Colonic mucosa (tissue), 4 donors: ENCODE measurements at regions not wholly inside any gene's neighbourhood (a gene's known extent, or its start where the extent isn't known, plus 50 kb on each side); places are given as distances from the start of the nearest gene placed in this dataset.
A peak's percentile ranks its signal among the peaks of the same experiment; 100 is the strongest.

ENCODE experiments used
- DNase-seq: peaks from one replicate; pipeline ENCODE4 v3.0.0-alpha.2; 2020
- H3K27ac ChIP-seq: fragments of 200-600 bp; one replicate; pipeline ENCODE4 v1.8.0; 2021
- H3K27me3 ChIP-seq: fragments of 200-600 bp; one replicate; pipeline ENCODE4 v1.8.0; 2021
- H3K36me3 ChIP-seq: fragments of 200-600 bp; one replicate; pipeline ENCODE4 v1.8.0; 2021
- H3K4me1 ChIP-seq: fragments of 200-600 bp; one replicate; pipeline ENCODE4 v1.8.0; 2021; ENCODE audit warnings: mild to moderate bottlenecking
- H3K4me3 ChIP-seq: fragments of 200-600 bp; one replicate; pipeline ENCODE4 v1.8.0; 2021
- H3K9ac ChIP-seq, 2 donors: one replicate each; pipeline ENCODE4 v1.7.0; 2013; ENCODE audit warnings: control low read depth in 2 of 2, low read depth in 2 of 2, low read length in 2 of 2
- H3K9me3 ChIP-seq: fragments of 200-600 bp; one replicate; pipeline ENCODE4 v1.8.0; 2021
- intact Hi-C: fragments of 100-400 bp; cut with DNase I; formaldehyde crosslinking; loops from one replicate; pipeline ENCODE4 v1.14.1; 2022
- TF ChIP-seq, protein P1 (sequence below): fragments of 200-600 bp; IDR thresholded peaks from one replicate; pipeline ENCODE4 v1.8.0; 2022; ENCODE audit warnings: antibody characterized with exemption, mild to moderate bottlenecking
- donor health status: healthy.
- donor health status: DM: no; HTN: no; CAD: no.
- donor health status: DM: no; HTN: no; CAD: no.

DNA sequence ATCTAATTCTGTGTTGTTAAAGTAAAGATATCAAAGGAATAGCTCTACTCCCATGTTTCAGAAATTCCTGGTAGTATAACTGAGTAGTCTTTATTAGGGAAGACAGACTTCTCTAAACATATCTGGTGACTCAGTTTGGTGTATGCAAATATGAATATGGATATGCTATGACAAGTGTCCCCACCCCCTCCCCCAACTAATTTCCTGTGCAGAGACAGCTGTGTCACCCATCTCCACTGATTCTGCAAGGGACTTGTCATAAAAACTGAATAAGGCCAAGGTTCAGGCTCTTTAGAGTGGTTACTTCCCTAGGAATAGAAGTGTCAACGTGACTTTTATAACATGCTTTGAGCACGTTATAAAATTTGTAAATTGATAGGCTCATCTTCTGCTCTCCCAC is 429.1 kb downstream of the DAD1 start:
- Histone ChIP-seq H3K36me3 (no peaks in the 10 kb centered on the region), H3K4me1 (no peaks in the 10 kb centered on the region), H3K27me3 (no peaks in the 10 kb centered on the region), H3K4me3 (no peak overlapping the region), H3K9me3 (no peaks in the 10 kb centered on the region), H3K27ac (no peak overlapping the region), H3K9ac (no peak overlapping the region)
- peak; percentile 44 for DNase-seq
- intact Hi-C loops, result no loop called here
- TF ChIP-seq, protein P1, sequence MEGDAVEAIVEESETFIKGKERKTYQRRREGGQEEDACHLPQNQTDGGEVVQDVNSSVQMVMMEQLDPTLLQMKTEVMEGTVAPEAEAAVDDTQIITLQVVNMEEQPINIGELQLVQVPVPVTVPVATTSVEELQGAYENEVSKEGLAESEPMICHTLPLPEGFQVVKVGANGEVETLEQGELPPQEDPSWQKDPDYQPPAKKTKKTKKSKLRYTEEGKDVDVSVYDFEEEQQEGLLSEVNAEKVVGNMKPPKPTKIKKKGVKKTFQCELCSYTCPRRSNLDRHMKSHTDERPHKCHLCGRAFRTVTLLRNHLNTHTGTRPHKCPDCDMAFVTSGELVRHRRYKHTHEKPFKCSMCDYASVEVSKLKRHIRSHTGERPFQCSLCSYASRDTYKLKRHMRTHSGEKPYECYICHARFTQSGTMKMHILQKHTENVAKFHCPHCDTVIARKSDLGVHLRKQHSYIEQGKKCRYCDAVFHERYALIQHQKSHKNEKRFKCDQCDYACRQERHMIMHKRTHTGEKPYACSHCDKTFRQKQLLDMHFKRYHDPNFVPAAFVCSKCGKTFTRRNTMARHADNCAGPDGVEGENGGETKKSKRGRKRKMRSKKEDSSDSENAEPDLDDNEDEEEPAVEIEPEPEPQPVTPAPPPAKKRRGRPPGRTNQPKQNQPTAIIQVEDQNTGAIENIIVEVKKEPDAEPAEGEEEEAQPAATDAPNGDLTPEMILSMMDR, result no peak

DNA sequence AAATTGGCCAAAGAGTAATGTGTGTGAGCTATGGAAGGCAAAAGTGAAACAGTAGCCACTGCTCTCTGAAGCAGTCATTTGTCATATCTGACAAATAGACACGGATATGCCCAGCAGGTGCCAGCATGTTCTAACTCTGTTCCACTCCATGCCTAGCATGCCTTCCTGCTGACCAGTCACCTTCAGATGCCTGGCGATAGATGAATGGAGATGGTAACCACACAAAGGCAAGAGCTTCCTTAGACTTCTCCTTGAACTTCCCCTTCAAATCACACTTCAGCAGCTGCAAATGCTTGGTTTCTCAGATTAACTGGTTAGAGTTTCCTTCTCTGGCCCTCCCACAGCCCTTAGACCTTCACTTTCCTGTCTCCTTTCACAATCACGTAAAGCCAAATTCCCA is 429.9 kb downstream of the DAD1 start:
- Histone ChIP-seq H3K27ac (peak overlapping the region; percentile 37), H3K9ac (no peak overlapping the region), H3K27me3 (no peaks in the 10 kb centered on the region), H3K9me3 (no peaks in the 10 kb centered on the region), H3K36me3 (no peaks in the 10 kb centered on the region), H3K4me1 (no peaks in the 10 kb centered on the region), H3K4me3 (no peak overlapping the region)
- DNase-seq, result no peak
- intact Hi-C loops, result no loop called here
- TF ChIP-seq, protein P1, result no peak

DNA sequence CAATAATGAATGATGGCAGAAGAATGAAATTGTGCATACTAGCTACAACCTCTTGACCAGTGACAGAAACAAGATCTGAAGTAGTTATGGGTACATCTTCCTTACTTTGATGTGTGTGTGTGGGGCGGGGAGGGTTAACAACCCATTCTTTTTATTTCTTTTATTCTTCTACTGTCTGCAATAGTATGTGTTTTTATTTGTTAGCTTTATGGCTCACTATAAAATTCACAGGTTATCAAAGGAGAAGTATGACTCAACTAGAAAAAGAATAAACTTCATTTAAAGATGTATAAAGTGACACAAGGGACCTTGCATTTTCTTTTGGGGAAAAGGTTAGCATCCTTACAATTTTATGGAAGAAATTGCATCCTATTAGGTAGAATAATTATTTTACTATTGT is 430.5 kb downstream of the DAD1 start:
- TF ChIP-seq, protein P1, result no peak
- no peaks in the 10 kb centered on the region for H3K36me3 ChIP-seq
- DNase-seq, result no peak
- no peak overlapping the region for H3K4me3 ChIP-seq
- peak overlapping the region; percentile 37 for H3K27ac ChIP-seq
- no peaks in the 10 kb centered on the region for H3K9me3 ChIP-seq
- no peaks in the 10 kb centered on the region for H3K4me1 ChIP-seq
- no peak overlapping the region for H3K9ac ChIP-seq
- no peaks in the 10 kb centered on the region for H3K27me3 ChIP-seq
- intact Hi-C loops, result no loop called here

DNA sequence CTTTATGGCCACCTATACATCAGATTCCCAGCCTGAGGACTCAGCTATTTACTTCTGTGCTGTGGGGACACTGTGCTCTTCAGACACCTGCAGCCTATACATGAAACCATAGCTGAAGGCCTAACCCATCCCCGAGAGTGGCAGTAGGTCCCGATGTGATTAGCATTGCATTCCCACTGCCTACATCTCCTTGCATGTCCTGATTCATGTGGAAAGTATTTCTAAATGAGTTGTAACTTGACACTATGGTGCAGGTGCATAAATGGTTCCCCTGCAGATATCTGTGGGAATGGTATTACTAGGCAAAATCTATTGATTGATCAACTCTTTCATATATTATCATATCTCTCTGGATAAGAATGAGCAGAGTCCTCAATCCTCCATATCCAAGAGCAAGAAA is 433.5 kb downstream of the DAD1 start:
- no peaks in the 10 kb centered on the region for H3K9me3 ChIP-seq
- no peak overlapping the region for H3K9ac ChIP-seq
- no peaks in the 10 kb centered on the region for H3K4me1 ChIP-seq
- no peak overlapping the region for H3K4me3 ChIP-seq
- no peak for DNase-seq
- H3K36me3 ChIP-seq, result no peaks in the 10 kb centered on the region
- TF ChIP-seq, protein P1, result no peak
- no peaks in the 10 kb centered on the region for H3K27me3 ChIP-seq
- intact Hi-C loops, result no loop called here
- no peak overlapping the region for H3K27ac ChIP-seq

DNA sequence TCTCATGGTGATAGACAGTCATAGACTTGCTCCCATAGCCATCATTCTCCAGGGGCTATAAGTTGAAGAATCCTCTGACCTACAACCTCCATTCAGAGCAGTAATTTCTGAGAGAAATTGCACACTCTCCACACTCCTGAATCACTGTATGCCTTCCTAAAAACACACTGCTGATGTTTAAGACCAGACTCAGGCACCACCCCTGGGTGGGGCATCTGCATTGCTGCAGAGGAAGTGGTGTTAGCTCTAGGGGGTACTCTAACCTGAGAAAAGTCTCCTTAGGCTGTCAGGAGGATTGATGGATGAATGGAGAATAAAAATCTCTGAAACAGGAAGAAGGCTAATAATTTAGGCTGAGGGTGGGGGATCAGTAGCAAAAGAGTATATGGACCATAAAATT is 436.1 kb downstream of the DAD1 start:
- no peaks in the 10 kb centered on the region for H3K36me3 ChIP-seq
- intact Hi-C loops, result no loop called here
- H3K4me3 ChIP-seq, result no peak overlapping the region

More for the DNA sequence above, 436.1 kb downstream of the DAD1 start:
- no peak overlapping the region for H3K9ac ChIP-seq
- H3K4me1 ChIP-seq, result no peaks in the 10 kb centered on the region
- TF ChIP-seq, protein P1, result no peak
- H3K27ac ChIP-seq, result peak overlapping the region; percentile 12
- DNase-seq, result peak; percentile 56
- H3K9me3 ChIP-seq, result no peaks in the 10 kb centered on the region
- no peaks in the 10 kb centered on the region for H3K27me3 ChIP-seq
